ENCODE measurements at regions not wholly inside any gene's neighbourhood (a gene's known extent, or its start where the extent isn't known, plus 50 kb on each side); places are given as distances from the start of the nearest gene placed in this dataset.

- Mint-ChIP-seq H3K27me3 (peaks cover 5 to 31% (median 27%) of the 10 kb centered on the region in 3 donors), H3K36me3 (peaks cover 0 to 5% of the 10 kb centered on the region in 2 donors), H3K27ac (no peak overlapping the region), H3K9me3 (peaks cover 0 to 6% (median 3%) of the 10 kb centered on the region in 7 donors), H3K4me3 (no peak overlapping the region), H3K4me1 (peaks cover 10 to 19% (median 18%) of the 10 kb centered on the region in 3 donors)
- ATAC-seq (ENCODE audit: low read depth in 2 of 2) (no peak), DNase-seq (no peak)
Measured at GRCh38 chr17:5672815-5673430, 88.6 kb upstream of the NLRP1 start.

GRCh38 chr17:5675625-5676421, 91.5 kb upstream of the NLRP1 start:
- peaks cover 4 to 13% (median 9%) of the 10 kb centered on the region in 7 donors for H3K9me3 Mint-ChIP-seq
- peaks cover 0 to 25% (median 25%) of the 10 kb centered on the region in 3 donors for H3K27me3 Mint-ChIP-seq
- H3K4me1 Mint-ChIP-seq = peaks cover 10 to 19% (median 18%) of the 10 kb centered on the region in 3 donors
- peak overlapping the region in 1 of 6 donors; percentile 28 for H3K27ac Mint-ChIP-seq
- H3K36me3 Mint-ChIP-seq = peaks cover 0 to 5% of the 10 kb centered on the region in 2 donors
- peak overlapping the region in 1 of 8 donors; percentile 27 for H3K4me3 Mint-ChIP-seq
- DNase-seq (no peak), ATAC-seq (ENCODE audit: low read depth in 2 of 2) (no peak)

GRCh38 chr17:5677620-5678019, 93.3 kb upstream of the NLRP1 start:
- Mint-ChIP-seq H3K4me3 (no peak overlapping the region), H3K4me1 (peaks cover 10 to 19% (median 18%) of the 10 kb centered on the region in 3 donors), H3K27ac (no peak overlapping the region), H3K27me3 (peaks cover 6 to 41% (median 30%) of the 10 kb centered on the region in 3 donors), H3K9me3 (peaks cover 4 to 14% (median 9%) of the 10 kb centered on the region in 7 donors), H3K36me3 (peaks cover 0 to 5% of the 10 kb centered on the region in 2 donors)
- no peak for ATAC-seq (ENCODE audit: low read depth in 2 of 2)
- DNase-seq = no peak

GRCh38 chr17:5678171-5678570, 93.9 kb upstream of the NLRP1 start:
- Mint-ChIP-seq H3K4me3 (peak overlapping the region in 1 of 8 donors; percentile 66), H3K27ac (no peak overlapping the region), H3K36me3 (peaks cover 0 to 5% of the 10 kb centered on the region in 2 donors), H3K27me3 (peaks cover 9 to 36% (median 28%) of the 10 kb centered on the region in 3 donors), H3K4me1 (peaks cover 6 to 19% (median 16%) of the 10 kb centered on the region in 3 donors), H3K9me3 (peaks cover 4 to 14% (median 9%) of the 10 kb centered on the region in 7 donors)
- DNase-seq (no peak), ATAC-seq (ENCODE audit: low read depth in 2 of 2) (no peak)

GRCh38 chr17:5680766-5681165, 96.5 kb upstream of the NLRP1 start:
- DNase-seq (no peak), ATAC-seq (ENCODE audit: low read depth in 2 of 2) (no peak)
- Mint-ChIP-seq H3K36me3 (no peaks in the 10 kb centered on the region), H3K4me1 (peaks cover 3 to 17% (median 12%) of the 10 kb centered on the region in 3 donors), H3K27me3 (peaks cover 19 to 28% (median 26%) of the 10 kb centered on the region in 3 donors), H3K27ac (no peak overlapping the region), H3K4me3 (no peak overlapping the region), H3K9me3 (peaks cover 2 to 21% (median 7%) of the 10 kb centered on the region in 7 donors)

GRCh38 chr17:5683241-5683640, 98.9 kb upstream of the NLRP1 start:
- Mint-ChIP-seq H3K36me3 (no peaks in the 10 kb centered on the region), H3K27me3 (peaks cover 30 to 37% (median 34%) of the 10 kb centered on the region in 3 donors), H3K27ac (peak overlapping the region in 3 of 6 donors; percentile 38 to 80 (median 45)), H3K9me3 (peaks cover 4 to 26% (median 6%) of the 10 kb centered on the region in 7 donors), H3K4me1 (no peaks in the 10 kb centered on the region), H3K4me3 (no peak overlapping the region)
- ATAC-seq (ENCODE audit: low read depth in 2 of 2) (no peak), DNase-seq (no peak)

- peaks cover 30 to 48% (median 35%) of the 10 kb centered on the region in 3 donors for H3K27me3 Mint-ChIP-seq
- ATAC-seq (ENCODE audit: low read depth in 2 of 2) = no peak
- H3K9me3 Mint-ChIP-seq = peaks cover 0 to 14% (median 4%) of the 10 kb centered on the region in 7 donors
- no peak for DNase-seq
- no peak overlapping the region for H3K27ac Mint-ChIP-seq
- no peaks in the 10 kb centered on the region for H3K36me3 Mint-ChIP-seq
- H3K4me1 Mint-ChIP-seq = no peaks in the 10 kb centered on the region
- H3K4me3 Mint-ChIP-seq = no peak overlapping the region
Measured at GRCh38 chr17:5686074-5686635, 101.8 kb upstream of the NLRP1 start.

- H3K27me3 Mint-ChIP-seq = peaks cover 24 to 35% (median 28%) of the 10 kb centered on the region in 3 donors
- no peak for ATAC-seq (ENCODE audit: low read depth in 2 of 2)
- H3K27ac Mint-ChIP-seq = no peak overlapping the region
- H3K9me3 Mint-ChIP-seq = peaks cover 0 to 14% (median 3%) of the 10 kb centered on the region in 7 donors
- no peak overlapping the region for H3K4me3 Mint-ChIP-seq
- DNase-seq = no peak
- H3K36me3 Mint-ChIP-seq = no peaks in the 10 kb centered on the region
- H3K4me1 Mint-ChIP-seq = no peaks in the 10 kb centered on the region
Measured at GRCh38 chr17:5687646-5688045, 103.3 kb upstream of the NLRP1 start.

- Mint-ChIP-seq H3K4me3 (no peak overlapping the region), H3K27me3 (peaks cover 22 to 25% (median 23%) of the 10 kb centered on the region in 3 donors), H3K9me3 (peaks cover 0 to 4% (median 0%) of the 10 kb centered on the region in 7 donors), H3K4me1 (no peaks in the 10 kb centered on the region), H3K27ac (no peak overlapping the region), H3K36me3 (no peaks in the 10 kb centered on the region)
- DNase-seq (no peak), ATAC-seq (ENCODE audit: low read depth in 2 of 2) (no peak)
Measured at GRCh38 chr17:5693821-5694220, 109.5 kb upstream of the NLRP1 start.

- no peaks in the 10 kb centered on the region for H3K4me1 Mint-ChIP-seq
- no peaks in the 10 kb centered on the region for H3K36me3 Mint-ChIP-seq
- H3K4me3 Mint-ChIP-seq = no peak overlapping the region
- peak overlapping the region in 1 of 6 donors; percentile 46 for H3K27ac Mint-ChIP-seq
- DNase-seq (no peak), ATAC-seq (ENCODE audit: low read depth in 2 of 2) (no peak)
- H3K27me3 Mint-ChIP-seq = peaks cover 23 to 29% (median 23%) of the 10 kb centered on the region in 3 donors
- H3K9me3 Mint-ChIP-seq = peaks cover 0 to 6% (median 2%) of the 10 kb centered on the region in 7 donors
Measured at GRCh38 chr17:5694551-5694950, 110.2 kb upstream of the NLRP1 start.

- Mint-ChIP-seq H3K4me3 (no peak overlapping the region), H3K36me3 (no peaks in the 10 kb centered on the region), H3K27me3 (peaks cover 15 to 29% (median 21%) of the 10 kb centered on the region in 3 donors), H3K27ac (no peak overlapping the region), H3K4me1 (no peaks in the 10 kb centered on the region), H3K9me3 (peaks cover 0 to 6% (median 2%) of the 10 kb centered on the region in 7 donors)
- ATAC-seq (ENCODE audit: low read depth in 2 of 2) = no peak
- no peak for DNase-seq
Measured at GRCh38 chr17:5695480-5695879, 111.2 kb upstream of the NLRP1 start.

- Mint-ChIP-seq H3K27me3 (peaks cover 37 to 45% (median 44%) of the 10 kb centered on the region in 3 donors), H3K4me1 (no peaks in the 10 kb centered on the region), H3K4me3 (no peak overlapping the region), H3K9me3 (peaks cover 6 to 15% (median 9%) of the 10 kb centered on the region in 7 donors), H3K27ac (no peak overlapping the region), H3K36me3 (no peaks in the 10 kb centered on the region)
- no peak for DNase-seq
- no peak for ATAC-seq (ENCODE audit: low read depth in 2 of 2)
Measured at GRCh38 chr17:5698959-5699358, 114.7 kb upstream of the NLRP1 start.

GRCh38 chr17:5699814-5700213, 115.5 kb upstream of the NLRP1 start:
- ATAC-seq (ENCODE audit: low read depth in 2 of 2) = no peak
- Mint-ChIP-seq H3K9me3 (peaks cover 6 to 15% (median 9%) of the 10 kb centered on the region in 7 donors), H3K4me1 (no peaks in the 10 kb centered on the region), H3K27ac (peak overlapping the region in 1 of 6 donors; percentile 79), H3K4me3 (no peak overlapping the region), H3K36me3 (no peaks in the 10 kb centered on the region), H3K27me3 (peaks cover 40 to 49% (median 47%) of the 10 kb centered on the region in 3 donors)
- no peak for DNase-seq

All from naive B cell (primary cell).